Adipocyte (in vitro differentiated cells): ENCODE measurements at regions not wholly inside any gene's neighbourhood (a gene's known extent, or its start where the extent isn't known, plus 50 kb on each side); places are given as distances from the start of the nearest gene placed in this dataset.

Source experiments
- DNase-seq: peaks from one replicate; pipeline ENCODE4 v3.0.0-alpha.2; 2015; ENCODE audit warnings: low read depth
- H3K27me3 ChIP-seq: replicated peaks from 2 replicates; pipeline ENCODE4 v1.7.0; 2013; ENCODE audit warnings: mild to moderate bottlenecking, low read length, moderate library complexity; ENCODE audit not compliant: control insufficient read depth, insufficient read depth
- H3K36me3 ChIP-seq: 2 replicates; pipeline ENCODE4 v1.7.0; 2013; ENCODE audit warnings: low read length, mild to moderate bottlenecking, moderate library complexity; ENCODE audit not compliant: control insufficient read depth, insufficient read depth, severe bottlenecking
- H3K4me1 ChIP-seq: 2 replicates; pipeline ENCODE4 v1.7.0; 2013; ENCODE audit warnings: mild to moderate bottlenecking, low read length, moderate library complexity; ENCODE audit not compliant: control insufficient read depth, insufficient read depth
- H3K4me3 ChIP-seq: 2 replicates; pipeline ENCODE4 v1.7.0; 2013; ENCODE audit warnings: mild to moderate bottlenecking, low read length, moderate library complexity
- H3K9ac ChIP-seq: 2 replicates; pipeline ENCODE4 v1.7.0; 2013; ENCODE audit warnings: mild to moderate bottlenecking, low read length, moderate library complexity
- H3K9me3 ChIP-seq: 2 replicates; pipeline ENCODE4 v1.7.0; 2013; ENCODE audit warnings: mild to moderate bottlenecking, low read length, moderate library complexity; ENCODE audit not compliant: control insufficient read depth

- Histone ChIP-seq H3K4me1 (no peaks in the 10 kb centered on the region), H3K36me3 (no peaks in the 10 kb centered on the region), H3K9ac (no peak overlapping the region), H3K27me3 (peaks cover 41% of the 10 kb centered on the region), H3K9me3 (peaks cover 8% of the 10 kb centered on the region), H3K4me3 (no peak overlapping the region)
- no peak for DNase-seq
Observed at GRCh38 chr22:27011717-27012116, 354.3 kb downstream of the MIAT start.

DNA sequence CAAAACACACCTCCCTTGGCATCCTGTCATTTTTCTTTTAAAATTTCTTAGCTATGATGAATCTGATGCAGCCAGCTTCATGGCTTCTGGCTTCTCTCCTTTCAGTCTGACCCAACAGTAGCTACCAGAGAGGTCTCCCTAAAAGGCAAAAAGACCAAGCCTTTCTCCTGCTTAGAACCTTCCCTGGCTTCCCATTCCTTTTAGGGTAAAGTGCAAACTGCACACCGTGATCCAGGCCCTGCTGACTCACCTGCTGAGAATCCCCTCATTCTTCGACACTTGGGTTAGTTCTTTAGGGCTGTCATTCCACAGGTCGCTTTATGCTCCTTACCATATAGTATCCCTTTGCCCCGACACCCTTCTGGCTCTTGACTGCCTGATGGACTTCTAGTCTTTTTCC is 362.4 kb downstream of the MIAT start:
- no peak overlapping the region for H3K9ac ChIP-seq
- H3K9me3 ChIP-seq: peaks cover 1% of the 10 kb centered on the region
- no peaks in the 10 kb centered on the region for H3K4me1 ChIP-seq
- H3K36me3 ChIP-seq: no peaks in the 10 kb centered on the region
- no peak for DNase-seq
- H3K27me3 ChIP-seq: peaks cover 55% of the 10 kb centered on the region
- H3K4me3 ChIP-seq: no peak overlapping the region

DNA sequence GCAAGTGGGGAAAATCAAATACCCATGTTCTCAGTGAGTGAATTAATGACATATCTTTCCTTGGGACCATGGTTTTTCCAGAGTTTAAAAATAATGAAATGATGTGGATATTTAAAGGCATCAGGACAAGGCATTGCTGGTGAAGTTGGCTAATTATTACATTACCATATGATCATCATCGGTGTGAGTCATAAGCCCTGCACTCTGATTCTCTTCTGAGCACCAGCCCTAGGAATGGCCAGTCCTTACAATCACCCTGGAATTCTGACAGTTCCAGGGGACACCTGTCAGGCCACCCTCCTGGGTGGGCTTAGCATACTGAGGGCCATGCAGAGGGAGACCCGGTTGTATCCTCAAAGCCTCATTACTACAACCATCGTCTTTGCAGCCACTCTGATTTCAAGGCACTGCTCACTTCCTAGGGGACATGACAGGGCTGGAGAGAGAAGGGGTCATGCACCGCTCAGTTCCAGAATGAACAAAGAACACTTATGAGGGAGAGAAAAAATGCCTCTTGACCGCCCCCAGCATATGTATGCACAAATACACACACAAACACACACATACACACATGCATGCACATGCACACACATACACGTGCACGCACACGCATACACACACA is 365.0 kb downstream of the MIAT start:
- Histone ChIP-seq H3K36me3 (no peaks in the 10 kb centered on the region), H3K4me3 (no peak overlapping the region), H3K4me1 (no peaks in the 10 kb centered on the region), H3K9me3 (no peaks in the 10 kb centered on the region), H3K27me3 (peaks cover 58% of the 10 kb centered on the region), H3K9ac (no peak overlapping the region)
- no peak for DNase-seq

DNA sequence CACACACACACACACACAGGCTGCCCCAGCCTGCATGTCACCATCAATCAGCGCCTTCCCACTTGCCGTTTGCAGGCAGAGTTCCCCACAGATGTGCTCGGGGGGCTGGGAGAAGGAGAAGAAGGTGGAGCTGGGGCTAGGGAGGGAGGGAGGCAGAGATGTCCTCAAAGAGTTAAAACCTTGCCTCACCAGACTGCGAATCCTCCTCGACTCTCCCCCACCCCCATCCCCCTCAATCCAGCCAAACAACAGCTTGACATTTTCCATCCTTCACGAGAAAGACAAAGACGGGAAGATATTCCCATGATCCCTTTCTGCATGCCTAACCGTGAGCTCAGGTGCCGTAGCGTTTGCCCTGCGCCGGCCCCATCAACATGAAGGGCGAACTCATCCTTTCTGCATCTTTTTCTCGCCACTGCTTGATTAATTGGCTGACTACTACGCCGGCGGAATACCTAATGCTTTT is 365.5 kb downstream of the MIAT start:
- no peak for DNase-seq
- H3K9ac ChIP-seq: no peak overlapping the region
- peaks cover 54% of the 10 kb centered on the region for H3K27me3 ChIP-seq
- H3K9me3 ChIP-seq: no peaks in the 10 kb centered on the region
- no peaks in the 10 kb centered on the region for H3K36me3 ChIP-seq
- H3K4me1 ChIP-seq: no peaks in the 10 kb centered on the region
- no peak overlapping the region for H3K4me3 ChIP-seq

DNA sequence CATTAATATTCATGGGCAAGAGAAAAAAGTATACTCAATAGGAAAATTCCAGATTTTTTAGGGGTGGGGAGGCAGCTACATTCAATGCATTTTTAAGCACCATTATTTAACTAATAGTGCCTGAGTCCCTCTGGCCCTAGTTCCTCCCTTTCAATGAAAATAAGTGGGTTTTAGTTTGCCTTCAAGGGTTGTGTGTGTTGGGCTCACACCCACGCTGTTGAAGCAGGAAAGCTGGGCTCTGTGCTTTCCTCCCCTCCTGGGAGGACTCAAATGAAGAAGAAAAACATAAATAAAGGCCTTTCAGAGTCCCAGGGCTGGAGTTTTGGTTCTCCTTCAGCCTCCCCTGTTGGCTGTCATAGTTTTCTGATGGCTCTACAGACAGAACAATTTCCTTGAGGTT is 366.2 kb downstream of the MIAT start:
- Histone ChIP-seq H3K4me1 (no peaks in the 10 kb centered on the region), H3K36me3 (no peaks in the 10 kb centered on the region), H3K27me3 (peaks cover 50% of the 10 kb centered on the region), H3K4me3 (no peak overlapping the region), H3K9ac (no peak overlapping the region), H3K9me3 (no peaks in the 10 kb centered on the region)
- no peak for DNase-seq

- H3K9ac ChIP-seq: no peak overlapping the region
- no peak for DNase-seq
Observed at GRCh38 chr22:27024982-27025381, 367.6 kb downstream of the MIAT start.

DNA sequence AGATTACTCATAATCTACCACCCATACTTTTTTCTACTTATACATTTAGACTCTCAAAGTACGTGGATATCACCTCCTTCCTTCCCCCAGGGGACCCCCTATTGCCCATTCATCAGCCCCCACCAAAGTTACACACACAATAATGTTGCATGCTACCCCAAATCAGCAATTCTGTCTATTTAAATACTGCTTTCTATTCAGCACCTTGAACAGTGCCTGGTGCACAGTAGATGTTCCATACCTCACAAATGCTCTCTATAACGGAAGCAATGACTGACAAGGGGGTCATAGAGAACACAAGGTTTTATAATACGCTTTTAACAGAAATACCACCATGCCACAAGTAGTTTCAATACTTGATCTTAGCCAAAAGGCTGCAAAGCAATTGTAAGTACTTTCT is 370.7 kb downstream of the MIAT start:
- H3K9me3 ChIP-seq: peaks cover 3% of the 10 kb centered on the region
- H3K9ac ChIP-seq: no peak overlapping the region
- DNase-seq: no peak
- H3K4me1 ChIP-seq: no peaks in the 10 kb centered on the region
- H3K4me3 ChIP-seq: no peak overlapping the region
- peaks cover 43% of the 10 kb centered on the region for H3K27me3 ChIP-seq
- H3K36me3 ChIP-seq: no peaks in the 10 kb centered on the region

More at GRCh38 chr22:27024982-27025381, 367.6 kb downstream of the MIAT start:
- Histone ChIP-seq H3K4me1 (no peaks in the 10 kb centered on the region), H3K36me3 (no peaks in the 10 kb centered on the region), H3K27me3 (peaks cover 45% of the 10 kb centered on the region), H3K9me3 (peaks cover 3% of the 10 kb centered on the region), H3K4me3 (no peak overlapping the region)

GRCh38 chr22:27029584-27030130 is 372.3 kb downstream of the MIAT start:
- Histone ChIP-seq H3K27me3 (peaks cover 51% of the 10 kb centered on the region), H3K36me3 (no peaks in the 10 kb centered on the region)
- no peak for DNase-seq

GRCh38 chr22:27032091-27032761 is 374.8 kb downstream of the MIAT start:
- Histone ChIP-seq H3K36me3 (no peaks in the 10 kb centered on the region), H3K9me3 (peaks cover 3% of the 10 kb centered on the region), H3K4me1 (no peaks in the 10 kb centered on the region), H3K27me3 (peaks cover 45% of the 10 kb centered on the region), H3K4me3 (no peak overlapping the region), H3K9ac (no peak overlapping the region)
- DNase-seq: no peak

More at GRCh38 chr22:27029584-27030130, 372.3 kb downstream of the MIAT start:
- H3K4me1 ChIP-seq: no peaks in the 10 kb centered on the region
- H3K9ac ChIP-seq: no peak overlapping the region
- H3K4me3 ChIP-seq: no peak overlapping the region
- peaks cover 3% of the 10 kb centered on the region for H3K9me3 ChIP-seq

DNA sequence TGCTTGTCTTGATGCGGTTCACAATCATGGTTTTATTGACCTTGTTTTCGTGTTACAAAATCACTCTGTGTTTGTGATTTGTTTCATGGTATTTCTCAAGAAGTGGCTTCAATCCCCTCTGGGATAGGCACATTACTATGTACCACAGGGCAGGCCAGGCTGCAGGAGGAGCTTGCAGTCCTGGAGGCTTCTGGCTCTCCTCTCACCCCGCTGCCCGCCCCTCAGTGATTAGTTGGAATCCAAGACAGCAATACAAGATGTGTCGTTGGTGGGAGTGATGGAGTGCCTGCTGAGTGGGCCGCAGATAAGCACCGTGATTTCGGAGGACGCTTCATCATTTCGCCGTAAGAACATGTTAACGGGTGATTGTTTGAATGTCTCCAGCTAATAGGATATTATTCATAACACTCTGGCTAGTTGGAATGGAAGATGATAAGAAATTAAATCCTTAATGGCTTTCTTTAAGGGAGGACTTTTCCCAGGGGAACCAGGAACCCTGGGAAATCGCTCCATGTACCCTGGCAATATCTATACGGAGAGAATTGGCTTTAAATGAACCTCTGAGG is 384.4 kb downstream of the MIAT start:
- Histone ChIP-seq H3K4me1 (no peaks in the 10 kb centered on the region), H3K4me3 (no peak overlapping the region), H3K27me3 (peaks cover 49% of the 10 kb centered on the region), H3K9me3 (peaks cover 3% of the 10 kb centered on the region), H3K36me3 (no peaks in the 10 kb centered on the region), H3K9ac (no peak overlapping the region)
- DNase-seq: no peak

- H3K4me3 ChIP-seq: no peak overlapping the region
- DNase-seq: no peak
- H3K9me3 ChIP-seq: peaks cover 4% of the 10 kb centered on the region
- H3K27me3 ChIP-seq: peaks cover 44% of the 10 kb centered on the region
- no peaks in the 10 kb centered on the region for H3K4me1 ChIP-seq
- H3K9ac ChIP-seq: no peak overlapping the region
- no peaks in the 10 kb centered on the region for H3K36me3 ChIP-seq
Observed at GRCh38 chr22:27043262-27043661, 385.9 kb downstream of the MIAT start.
